Epidermal melanocyte (primary cell): ENCODE measurements at regions not wholly inside any gene's neighbourhood (a gene's known extent, or its start where the extent isn't known, plus 50 kb on each side); places are given as distances from the start of the nearest gene placed in this dataset.
"Not testable (repeated sequence)": the region's sequence is repeated elsewhere in the genome, so short reads cannot be mapped to it uniquely, and the experiment has no call there.

ENCODE experiments used
- DNase-seq: peaks from one replicate; pipeline ENCODE4 v3.0.0; 2011; ENCODE audit warnings: low spot score; ENCODE audit not compliant: insufficient read length

GRCh38 chr6:15956205-15957106, 172.4 kb upstream of the MYLIP start:
- DNase-seq = no peak

GRCh38 chr6:15955484-15955883, 173.4 kb upstream of the MYLIP start:
- no peak for DNase-seq

GRCh38 chr6:15953152-15953880, 175.6 kb upstream of the MYLIP start:
- DNase-seq = peak; percentile 77

- DNase-seq = no peak
These were observed 176.4 kb upstream of the MYLIP start for GRCh38 chr6:15952231-15953151.

GRCh38 chr6:15950962-15951569, 177.8 kb upstream of the MYLIP start:
- DNase-seq = no peak

- no peak for DNase-seq
These were observed 178.9 kb upstream of the MYLIP start for GRCh38 chr6:15949982-15950381.

- no peak for DNase-seq
These were observed 179.7 kb upstream of the MYLIP start for GRCh38 chr6:15948930-15949900.

GRCh38 chr6:15947923-15948322, 181.0 kb upstream of the MYLIP start:
- no peak for DNase-seq

GRCh38 chr6:15947436-15947835, 181.4 kb upstream of the MYLIP start:
- DNase-seq = no peak

GRCh38 chr6:15946701-15947385, 182.0 kb upstream of the MYLIP start:
- no peak for DNase-seq

- DNase-seq = no peak
These were observed 183.2 kb upstream of the MYLIP start for GRCh38 chr6:15945593-15946159.

GRCh38 chr6:15943423-15943822, 185.5 kb upstream of the MYLIP start:
- DNase-seq = no peak

GRCh38 chr6:15941168-15941567, 187.7 kb upstream of the MYLIP start:
- DNase-seq = no peak

GRCh38 chr6:15938107-15938506, 190.8 kb upstream of the MYLIP start:
- DNase-seq = no peak

- no peak for DNase-seq
These were observed 191.3 kb upstream of the MYLIP start for GRCh38 chr6:15937602-15938001.

- no peak for DNase-seq
These were observed 192.4 kb upstream of the MYLIP start for GRCh38 chr6:15936503-15936902.

- no peak for DNase-seq
These were observed 193.2 kb upstream of the MYLIP start for GRCh38 chr6:15935661-15936060.

GRCh38 chr6:15931697-15932096, 197.2 kb upstream of the MYLIP start:
- not testable (repeated sequence) for DNase-seq

- no peak for DNase-seq
These were observed 198.7 kb upstream of the MYLIP start for GRCh38 chr6:15930207-15930606.
